ENCODE measurements at regions not wholly inside any gene's neighbourhood (a gene's known extent, or its start where the extent isn't known, plus 50 kb on each side); places are given as distances from the start of the nearest gene placed in this dataset.

DNA sequence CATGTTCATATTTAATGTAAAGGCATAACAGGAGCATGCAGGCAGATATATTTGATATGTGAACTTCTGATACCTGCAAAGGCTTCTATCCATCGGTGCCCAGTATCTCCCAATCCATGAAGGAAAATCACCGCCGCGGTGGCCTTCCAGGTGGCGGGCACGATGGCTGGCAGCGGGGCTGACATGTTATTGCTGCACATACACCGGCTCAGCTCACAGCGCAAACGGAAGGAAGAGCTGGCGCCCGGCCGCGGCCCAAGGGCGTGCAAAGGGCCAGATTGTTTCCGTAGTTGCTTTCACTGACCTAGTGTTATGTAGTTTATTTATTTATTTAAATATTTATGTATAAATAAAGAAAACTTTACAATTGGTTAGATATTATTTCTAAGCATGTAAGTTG is 322.7 kb upstream of the PITX2 start:
- H2AK5ac ChIP-seq (ENCODE audit: low read depth, low read length): no peak overlapping the region
- no peak overlapping the region for H3K18ac ChIP-seq (ENCODE audit: extremely low read depth, low read length)
- no peak for TF ChIP-seq ATF2 (IDR thresholded peaks at IDR 0.05; ENCODE audit: low read length)
- no peaks in the 10 kb centered on the region for H3K23me2 ChIP-seq (ENCODE audit: low read depth, low read length)
- no peak overlapping the region for H2BK20ac ChIP-seq (ENCODE audit: low read length)
- WGBS, 2 experiments (ENCODE audit: extremely low coverage in 1 of 2, insufficient coverage in 1 of 2, insufficient read length in 1 of 2, insufficient replicate concordance in 2 of 2, low coverage in 1 of 2, low lambda C conversion rate in 2 of 2, missing lambda C conversion rate in 1 of 2): 96% methylated on average over 16 of the region's 16 CpGs; no CpG with 5 or more reads in 1 of the 2 experiments
- no peak overlapping the region for H3K14ac ChIP-seq (ENCODE audit: insufficient read length)
- H4K8ac ChIP-seq (ENCODE audit: extremely low read depth, insufficient read depth, low read length): no peak overlapping the region
- DNase-seq (ENCODE audit: low read depth in 1 of 2, low spot score in 2 of 2) (no peak), FAIRE-seq (no peak)
- H3K79me2 ChIP-seq (ENCODE audit: control insufficient read depth in 1 of 2, insufficient read depth in 2 of 2, low read length in 2 of 2): no peaks in the 10 kb centered on the region
- H2BK12ac ChIP-seq (ENCODE audit: low read depth, low read length): no peak overlapping the region
- H2AFZ ChIP-seq (ENCODE audit: low read length): no peak overlapping the region
- H4K20me1 ChIP-seq (replicated peaks in 1 of 2; ENCODE audit: control insufficient read depth in 1 of 2, insufficient read depth in 2 of 2, low read length in 2 of 2): no peaks in the 10 kb centered on the region
- ChIA-PET POLR2A (ENCODE audit: partially characterized antibody) (interaction anchor here (0.6 kb wide), 1 partner anchor 13 kb away, joined by 4 read pairs; no protein-coding TSS in a partner anchor), CTCF (ENCODE audit: partially characterized antibody) (no interaction called here)
- no peak overlapping the region for H3K23ac ChIP-seq (ENCODE audit: insufficient read length)
- H3K27ac ChIP-seq (ENCODE audit: low read depth, low read length): no peak overlapping the region
- no peaks in the 10 kb centered on the region for H3K27me3 ChIP-seq (replicated peaks in 1 of 4; ENCODE audit: control insufficient read depth in 3 of 4, extremely low read depth in 1 of 4, insufficient read depth in 3 of 4, low read length in 3 of 4)
- H3K4me3 ChIP-seq (ENCODE audit: extremely low read depth in 1 of 4, insufficient read depth in 2 of 4, low read depth in 3 of 4, low read length in 4 of 4): no peak overlapping the region
- no peaks in the 10 kb centered on the region for H3K4me1 ChIP-seq (replicated peaks in 1 of 4; ENCODE audit: control insufficient read depth in 3 of 4, insufficient read depth in 4 of 4, low read length in 3 of 4)
- no peak overlapping the region for H2BK120ac ChIP-seq (replicated peaks; ENCODE audit: low read depth, low read length)
- H3K56ac ChIP-seq (replicated peaks; ENCODE audit: insufficient read length, low read depth, low read length): no peak overlapping the region
- no peak overlapping the region for H3K4ac ChIP-seq (replicated peaks; ENCODE audit: insufficient read length, low read depth, low read length)
- H3K9ac ChIP-seq (replicated peaks in 1 of 4; ENCODE audit: extremely low read depth in 1 of 4, low read depth in 3 of 4, low read length in 3 of 4): no peak overlapping the region
- no peak overlapping the region for H3K4me2 ChIP-seq (ENCODE audit: insufficient read depth in 1 of 2, low read depth in 2 of 2, low read length in 2 of 2)
- no peak overlapping the region for H4K91ac ChIP-seq (replicated peaks; ENCODE audit: insufficient read length, low read length)
- no peaks in the 10 kb centered on the region for H3K79me1 ChIP-seq (ENCODE audit: low read depth, low read length)
- H2BK15ac ChIP-seq (ENCODE audit: low read length): no peak overlapping the region
- H4K5ac ChIP-seq (ENCODE audit: insufficient read length, low read depth, low read length): no peak overlapping the region
- no peaks in the 10 kb centered on the region for H3K36me3 ChIP-seq (ENCODE audit: control insufficient read depth in 2 of 4, insufficient read depth in 4 of 4, low read length in 3 of 4)
- H3K9me3 ChIP-seq (ENCODE audit: insufficient read depth in 2 of 2, low read depth in 1 of 2, low read length in 1 of 2): no peaks in the 10 kb centered on the region
- no peak overlapping the region for H2BK5ac ChIP-seq (ENCODE audit: low read depth, low read length)
